Uterus (tissue), 2 donors: ENCODE measurements at regions not wholly inside any gene's neighbourhood (a gene's known extent, or its start where the extent isn't known, plus 50 kb on each side); places are given as distances from the start of the nearest gene placed in this dataset.

Experiments
- POLR2A ChIP-seq, 2 donors: fragments of 450-650 bp; IDR thresholded peaks; one replicate each; pipeline ENCODE4 v1.6.1; 2016; ENCODE audit warnings: antibody characterized with exemption in 2 of 2, mild to moderate bottlenecking in 1 of 2, moderate library complexity in 1 of 2
- TF ChIP-seq, protein P1 (sequence below), 4 experiments: fragments of 200-600 bp in 2 of 4; fragments of 450-650 bp in 2 of 4; sonication (generic) in 2 of 4; IDR thresholded peaks; one replicate each; pipeline ENCODE4 v1.5.1; 2016 to 2019; ENCODE audit warnings: antibody characterized with exemption in 4 of 4, mild to moderate bottlenecking in 2 of 4, moderate library complexity in 1 of 4

DNA sequence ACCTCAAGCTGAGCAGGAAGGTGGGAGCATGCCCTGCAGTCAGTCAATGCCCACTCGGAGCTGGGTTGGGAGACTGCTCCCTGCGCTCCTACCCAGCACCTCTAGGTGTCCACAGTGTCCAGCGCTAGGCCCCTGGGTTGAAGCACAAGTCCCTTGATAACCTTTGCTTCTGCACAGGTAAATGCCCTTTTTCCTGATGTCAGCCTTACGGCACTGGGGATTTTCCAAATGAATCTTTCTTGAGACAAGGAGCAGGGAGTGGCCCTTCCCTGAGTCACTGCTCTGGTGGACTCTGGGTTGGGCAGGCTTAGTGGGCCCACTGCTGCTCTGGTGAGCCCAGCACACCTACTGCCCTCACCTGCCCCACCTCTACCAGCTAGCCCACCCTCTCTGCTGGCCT lies 61.9 kb upstream of the OPN4 start:
- TF ChIP-seq, protein P1, sequence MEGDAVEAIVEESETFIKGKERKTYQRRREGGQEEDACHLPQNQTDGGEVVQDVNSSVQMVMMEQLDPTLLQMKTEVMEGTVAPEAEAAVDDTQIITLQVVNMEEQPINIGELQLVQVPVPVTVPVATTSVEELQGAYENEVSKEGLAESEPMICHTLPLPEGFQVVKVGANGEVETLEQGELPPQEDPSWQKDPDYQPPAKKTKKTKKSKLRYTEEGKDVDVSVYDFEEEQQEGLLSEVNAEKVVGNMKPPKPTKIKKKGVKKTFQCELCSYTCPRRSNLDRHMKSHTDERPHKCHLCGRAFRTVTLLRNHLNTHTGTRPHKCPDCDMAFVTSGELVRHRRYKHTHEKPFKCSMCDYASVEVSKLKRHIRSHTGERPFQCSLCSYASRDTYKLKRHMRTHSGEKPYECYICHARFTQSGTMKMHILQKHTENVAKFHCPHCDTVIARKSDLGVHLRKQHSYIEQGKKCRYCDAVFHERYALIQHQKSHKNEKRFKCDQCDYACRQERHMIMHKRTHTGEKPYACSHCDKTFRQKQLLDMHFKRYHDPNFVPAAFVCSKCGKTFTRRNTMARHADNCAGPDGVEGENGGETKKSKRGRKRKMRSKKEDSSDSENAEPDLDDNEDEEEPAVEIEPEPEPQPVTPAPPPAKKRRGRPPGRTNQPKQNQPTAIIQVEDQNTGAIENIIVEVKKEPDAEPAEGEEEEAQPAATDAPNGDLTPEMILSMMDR (IDR thresholded peaks at IDR 0.05), result no peak
- no peak for TF ChIP-seq POLR2A (IDR thresholded peaks at IDR 0.05)
